ENCODE measurements at regions not wholly inside any gene's neighbourhood (a gene's known extent, or its start where the extent isn't known, plus 50 kb on each side); places are given as distances from the start of the nearest gene placed in this dataset.

GRCh38 chr5:28708472-28708871 is 1670.1 kb upstream of the CDH9 start:
- ATAC-seq (no peak), DNase-seq (no peak)
- Mint-ChIP-seq H3K27ac (no peak overlapping the region), H3K9me3 (peaks cover 17 to 23% of the 10 kb centered on the region in 2 donors), H3K27me3 (ENCODE audit: low read depth in 2 of 2) (no peaks in the 10 kb centered on the region), H3K4me1 (no peaks in the 10 kb centered on the region), H3K36me3 (no peaks in the 10 kb centered on the region), H3K4me3 (no peak overlapping the region)
- intact Hi-C loops (cut with micrococcal nuclease) = no loop called here
- Histone ChIP-seq H3K9me3 (ENCODE audit: control insufficient read depth, insufficient read depth, low read length) (peaks cover 3% of the 10 kb centered on the region), H3K4me1 (ENCODE audit: control insufficient read depth, insufficient read depth, low read length) (no peaks in the 10 kb centered on the region), H3K27me3 (ENCODE audit: control insufficient read depth, insufficient read depth, low read length) (no peaks in the 10 kb centered on the region), H3K27ac (ENCODE audit: low read length) (no peak overlapping the region), H3K4me3 (ENCODE audit: low read length) (no peak overlapping the region), H3K36me3 (ENCODE audit: control insufficient read depth, insufficient read depth, low read length) (no peaks in the 10 kb centered on the region)
- 87% methylated on average over 5 of the region's 5 CpGs for WGBS (ENCODE audit: insufficient coverage)
- TF ChIP-seq CTCF (IDR thresholded peaks at IDR 0.05) = no peak

- H3K4me3 Mint-ChIP-seq = no peak overlapping the region
- no peak for ATAC-seq
- intact Hi-C loops (cut with micrococcal nuclease) = no loop called here
These were observed 1669.3 kb upstream of the CDH9 start for GRCh38 chr5:28707706-28708105.

GRCh38 chr5:28703651-28704260 is 1665.4 kb upstream of the CDH9 start:
- no peak overlapping the region for H3K4me3 Mint-ChIP-seq
- no peak overlapping the region for H3K27ac ChIP-seq (ENCODE audit: low read length)
- H3K27ac Mint-ChIP-seq = no peak overlapping the region
- no peak for ATAC-seq
- peaks cover 11 to 20% of the 10 kb centered on the region in 2 donors for H3K9me3 Mint-ChIP-seq
- 79% methylated on average over 1 of the region's 1 CpG for WGBS (ENCODE audit: insufficient coverage)
- no peaks in the 10 kb centered on the region for H3K36me3 ChIP-seq (ENCODE audit: control insufficient read depth, insufficient read depth, low read length)
- peaks cover 8% of the 10 kb centered on the region for H3K36me3 Mint-ChIP-seq
- no peak for TF ChIP-seq CTCF (IDR thresholded peaks at IDR 0.05)
- no peaks in the 10 kb centered on the region for H3K27me3 ChIP-seq (ENCODE audit: control insufficient read depth, insufficient read depth, low read length)
- H3K27me3 Mint-ChIP-seq (ENCODE audit: low read depth in 2 of 2) = no peaks in the 10 kb centered on the region
- no peak overlapping the region for H3K4me3 ChIP-seq (ENCODE audit: low read length)
- DNase-seq = no peak
- intact Hi-C loops (cut with micrococcal nuclease) = no loop called here
- H3K4me1 Mint-ChIP-seq = no peaks in the 10 kb centered on the region
- peaks cover 5% of the 10 kb centered on the region for H3K9me3 ChIP-seq (ENCODE audit: control insufficient read depth, insufficient read depth, low read length)
- no peaks in the 10 kb centered on the region for H3K4me1 ChIP-seq (ENCODE audit: control insufficient read depth, insufficient read depth, low read length)

More at GRCh38 chr5:28707706-28708105, 1669.3 kb upstream of the CDH9 start:
- TF ChIP-seq CTCF (IDR thresholded peaks at IDR 0.05) = no peak
- Mint-ChIP-seq H3K4me1 (no peaks in the 10 kb centered on the region), H3K9me3 (peaks cover 14 to 20% of the 10 kb centered on the region in 2 donors), H3K36me3 (no peaks in the 10 kb centered on the region), H3K27me3 (ENCODE audit: low read depth in 2 of 2) (no peaks in the 10 kb centered on the region), H3K27ac (no peak overlapping the region)
- Histone ChIP-seq H3K4me3 (ENCODE audit: low read length) (no peak overlapping the region), H3K36me3 (ENCODE audit: control insufficient read depth, insufficient read depth, low read length) (no peaks in the 10 kb centered on the region), H3K27ac (ENCODE audit: low read length) (no peak overlapping the region), H3K9me3 (ENCODE audit: control insufficient read depth, insufficient read depth, low read length) (peaks cover 3% of the 10 kb centered on the region), H3K27me3 (ENCODE audit: control insufficient read depth, insufficient read depth, low read length) (no peaks in the 10 kb centered on the region), H3K4me1 (ENCODE audit: control insufficient read depth, insufficient read depth, low read length) (no peaks in the 10 kb centered on the region)
- no peak for DNase-seq

- H3K4me3 Mint-ChIP-seq = no peak overlapping the region
- peaks cover 8 to 10% of the 10 kb centered on the region in 2 donors for H3K9me3 Mint-ChIP-seq
- intact Hi-C loops (cut with micrococcal nuclease) = no loop called here
- ATAC-seq (no peak), DNase-seq (no peak)
- TF ChIP-seq CTCF (IDR thresholded peaks at IDR 0.05) = no peak
- H3K4me1 ChIP-seq (ENCODE audit: control insufficient read depth, insufficient read depth, low read length) = no peaks in the 10 kb centered on the region
- peaks cover 4% of the 10 kb centered on the region for H3K9me3 ChIP-seq (ENCODE audit: control insufficient read depth, insufficient read depth, low read length)
- H3K27me3 Mint-ChIP-seq (ENCODE audit: low read depth in 2 of 2) = no peaks in the 10 kb centered on the region
- no peaks in the 10 kb centered on the region for H3K36me3 ChIP-seq (ENCODE audit: control insufficient read depth, insufficient read depth, low read length)
- H3K4me1 Mint-ChIP-seq = no peaks in the 10 kb centered on the region
- H3K36me3 Mint-ChIP-seq = no peaks in the 10 kb centered on the region
- H3K4me3 ChIP-seq (ENCODE audit: low read length) = no peak overlapping the region
- no peak overlapping the region for H3K27ac Mint-ChIP-seq
- H3K27me3 ChIP-seq (ENCODE audit: control insufficient read depth, insufficient read depth, low read length) = no peaks in the 10 kb centered on the region
- no peak overlapping the region for H3K27ac ChIP-seq (ENCODE audit: low read length)
These were observed 1653.1 kb upstream of the CDH9 start for GRCh38 chr5:28691526-28691925.
